GM08714 (cell line): ENCODE measurements at regions not wholly inside any gene's neighbourhood (a gene's known extent, or its start where the extent isn't known, plus 50 kb on each side); places are given as distances from the start of the nearest gene placed in this dataset.

ENCODE experiments used
- H3K4me3 ChIP-seq: fragments of 200-500 bp; sonication (Bioruptor generic); 2 replicates; pipeline ENCODE4 v1.5.1; 2014; ENCODE audit warnings: mild to moderate bottlenecking, low read length, inconsistent platforms
- ZNF274 ChIP-seq: IDR thresholded peaks from 2 replicates; pipeline ENCODE4 v1.6.1; 2012; ENCODE audit warnings: mild to moderate bottlenecking, low read depth, low read length

DNA sequence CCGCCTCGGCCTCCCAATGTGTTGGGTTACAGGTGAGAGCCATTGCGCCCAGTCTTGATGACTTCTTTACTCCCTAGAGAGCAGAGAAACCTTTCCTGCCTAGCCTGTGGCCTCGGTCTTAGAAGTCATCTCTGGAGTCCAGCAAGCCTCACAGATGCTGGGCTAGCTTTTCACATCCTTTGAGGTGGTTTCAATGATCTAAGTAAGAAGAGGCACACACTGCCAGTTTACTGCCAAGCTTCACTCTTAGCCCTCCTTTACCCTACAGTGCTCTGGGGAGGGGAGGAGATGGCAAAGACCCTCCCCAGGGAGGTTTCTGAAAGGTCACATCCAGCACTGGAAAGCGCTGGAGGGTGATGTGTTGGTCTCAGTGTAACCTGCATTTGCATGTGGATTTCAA is 304.8 kb downstream of the PCNX1 start:
- TF ChIP-seq ZNF274 = no peak
- no peak overlapping the region for H3K4me3 ChIP-seq

- no peak for TF ChIP-seq ZNF274
- no peak overlapping the region for H3K4me3 ChIP-seq
Observed at GRCh38 chr14:71212683-71213107, 305.4 kb downstream of the PCNX1 start.

GRCh38 chr14:71214241-71214640 is 307.0 kb downstream of the PCNX1 start:
- TF ChIP-seq ZNF274 = no peak
- no peak overlapping the region for H3K4me3 ChIP-seq

GRCh38 chr14:71220462-71220861 is 313.2 kb downstream of the PCNX1 start:
- no peak for TF ChIP-seq ZNF274
- H3K4me3 ChIP-seq = no peak overlapping the region

- TF ChIP-seq ZNF274 = no peak
- H3K4me3 ChIP-seq = no peak overlapping the region
Observed at GRCh38 chr14:71221119-71221518, 313.9 kb downstream of the PCNX1 start.

GRCh38 chr14:71225113-71225512 is 317.9 kb downstream of the PCNX1 start:
- no peak for TF ChIP-seq ZNF274
- no peak overlapping the region for H3K4me3 ChIP-seq

- H3K4me3 ChIP-seq = no peak overlapping the region
- TF ChIP-seq ZNF274 = no peak
Observed at GRCh38 chr14:71228711-71229110, 321.5 kb downstream of the PCNX1 start.

GRCh38 chr14:71229875-71230274 is 322.6 kb downstream of the PCNX1 start:
- no peak overlapping the region for H3K4me3 ChIP-seq
- TF ChIP-seq ZNF274 = no peak

GRCh38 chr14:71230897-71231296 is 323.6 kb downstream of the PCNX1 start:
- TF ChIP-seq ZNF274 = no peak
- no peak overlapping the region for H3K4me3 ChIP-seq

GRCh38 chr14:71231521-71232393 is 324.5 kb downstream of the PCNX1 start:
- TF ChIP-seq ZNF274 = no peak
- no peak overlapping the region for H3K4me3 ChIP-seq

DNA sequence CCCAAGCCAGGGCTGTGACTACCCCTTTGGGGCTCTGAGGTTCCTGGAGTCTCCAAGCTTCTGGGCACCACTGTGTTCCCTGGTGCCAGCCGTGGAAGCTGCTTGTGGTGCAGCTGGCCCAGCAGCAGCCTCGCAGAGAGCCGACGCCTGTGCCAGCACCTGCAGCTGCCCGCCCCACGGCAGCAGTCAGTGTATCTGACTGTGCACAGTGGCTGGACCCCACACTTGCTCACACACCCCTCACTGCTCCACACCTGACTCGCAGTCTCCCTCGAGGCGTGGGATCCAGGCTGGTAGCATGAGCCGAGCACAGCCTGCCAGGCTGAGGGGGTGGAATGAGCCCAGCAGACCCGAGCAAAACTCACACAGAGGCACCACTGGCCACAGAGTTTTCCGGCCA is 325.2 kb downstream of the PCNX1 start:
- TF ChIP-seq ZNF274 = no peak
- no peak overlapping the region for H3K4me3 ChIP-seq

GRCh38 chr14:71235875-71236274 is 328.6 kb downstream of the PCNX1 start:
- no peak overlapping the region for H3K4me3 ChIP-seq
- no peak for TF ChIP-seq ZNF274

- H3K4me3 ChIP-seq = no peak overlapping the region
- no peak for TF ChIP-seq ZNF274
Observed at GRCh38 chr14:71236487-71236886, 329.2 kb downstream of the PCNX1 start.

GRCh38 chr14:71237556-71237955 is 330.3 kb downstream of the PCNX1 start:
- TF ChIP-seq ZNF274 = no peak
- H3K4me3 ChIP-seq = no peak overlapping the region

DNA sequence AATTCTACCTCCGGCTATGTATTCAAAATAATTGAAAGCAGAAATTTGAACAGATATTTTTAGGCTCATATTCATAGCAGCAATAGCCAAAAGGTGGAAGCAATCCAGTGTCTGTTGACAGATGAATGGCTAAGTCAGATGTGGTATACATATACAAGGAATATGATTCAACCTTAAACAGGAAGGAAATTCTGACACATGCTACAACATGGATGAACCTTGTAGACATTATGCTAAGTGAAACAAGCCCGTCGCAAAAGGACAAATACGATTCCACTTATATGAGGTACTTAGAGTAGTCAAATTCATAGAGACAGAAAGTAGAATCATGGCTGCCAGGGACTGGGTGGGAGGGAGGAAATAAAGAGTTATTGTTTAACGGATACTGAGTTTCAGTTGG is 331.6 kb downstream of the PCNX1 start:
- no peak for TF ChIP-seq ZNF274
- H3K4me3 ChIP-seq = no peak overlapping the region

GRCh38 chr14:71240171-71240570 is 332.9 kb downstream of the PCNX1 start:
- TF ChIP-seq ZNF274 = no peak

More at GRCh38 chr14:71240171-71240570, 332.9 kb downstream of the PCNX1 start:
- H3K4me3 ChIP-seq = no peak overlapping the region
